ENCODE measurements at regions not wholly inside any gene's neighbourhood (a gene's known extent, or its start where the extent isn't known, plus 50 kb on each side); places are given as distances from the start of the nearest gene placed in this dataset.

DNA sequence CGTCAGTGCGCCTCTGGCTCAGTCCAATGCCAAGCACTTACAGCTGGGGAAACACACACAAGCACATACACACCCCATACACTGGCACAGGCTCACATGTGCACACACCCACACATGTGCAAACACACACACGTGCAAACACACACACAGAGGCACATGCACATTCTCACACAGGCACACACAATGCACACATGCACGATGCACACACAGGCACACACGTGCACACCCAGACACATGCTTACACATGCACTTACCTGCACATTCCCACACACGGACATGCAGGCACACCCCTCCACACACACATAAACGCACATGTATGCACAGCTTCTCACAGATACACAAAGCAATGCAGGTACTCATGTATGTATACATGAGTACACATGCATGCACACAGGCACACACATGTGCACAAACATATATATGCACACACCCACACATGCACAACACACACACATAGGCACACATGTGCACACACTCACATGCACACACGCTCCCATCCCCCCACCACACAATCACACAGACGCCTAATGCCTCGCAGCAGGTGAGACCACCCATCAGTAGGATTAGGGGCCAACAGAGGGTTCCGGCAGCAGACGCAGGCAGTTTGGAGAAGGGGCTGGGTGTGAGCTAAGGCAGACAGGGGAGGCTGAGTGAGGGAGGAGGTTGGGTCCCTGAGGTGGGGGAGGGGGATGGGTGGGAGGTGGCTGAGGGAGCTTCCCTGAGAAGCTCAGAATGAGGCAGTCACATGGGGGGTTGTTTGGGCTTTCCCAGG, 71.2 kb upstream of the SLCO4A1 start:
- Histone ChIP-seq H3K36me3 (ENCODE audit: control insufficient read depth, insufficient read depth, low read length) (no peaks in the 10 kb centered on the region), H3K4me3 (ENCODE audit: low read length) (no peak overlapping the region), H3K27me3 (ENCODE audit: control insufficient read depth, insufficient read depth, low read length) (no peaks in the 10 kb centered on the region), H3K4me1 (ENCODE audit: control insufficient read depth, insufficient read depth, low read length) (no peaks in the 10 kb centered on the region), H3K9ac (ENCODE audit: low read length) (no peak overlapping the region), H3K27ac (ENCODE audit: low read depth, low read length) (no peak overlapping the region)

DNA sequence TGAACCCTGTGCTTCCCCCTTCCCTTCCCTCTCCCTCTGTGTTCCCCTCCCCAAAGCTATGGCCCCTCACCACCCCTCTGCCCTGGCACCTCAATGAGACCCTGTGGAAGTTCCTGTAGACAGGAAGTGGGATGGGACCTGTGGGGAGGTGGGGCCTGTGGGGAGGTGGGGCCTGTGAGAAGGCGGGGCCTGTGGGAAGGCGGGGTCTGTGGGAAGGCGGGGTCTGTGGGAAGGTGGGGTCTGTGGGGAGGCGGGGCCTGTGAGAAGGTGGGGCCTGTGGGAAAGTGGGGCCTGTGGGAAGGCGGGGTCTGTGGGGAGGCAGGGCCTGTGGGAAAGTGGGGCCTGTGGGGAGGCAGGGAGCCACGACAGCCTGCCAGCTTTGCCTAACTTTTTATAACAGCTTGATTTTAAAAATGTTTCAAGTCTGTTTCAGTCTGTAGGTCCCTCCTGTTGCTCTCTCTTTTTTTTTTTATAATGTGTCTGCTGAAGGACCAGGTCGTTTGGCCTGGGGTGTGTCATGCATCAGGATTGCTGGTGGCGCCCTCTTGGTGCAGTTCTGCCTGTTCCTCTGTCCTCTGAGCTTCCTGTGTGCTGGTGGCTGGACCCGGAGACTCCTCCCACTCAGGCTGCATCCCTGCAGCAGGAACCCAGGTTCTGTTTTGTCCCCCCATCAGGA, 70.5 kb upstream of the SLCO4A1 start:
- no peaks in the 10 kb centered on the region for H3K4me1 ChIP-seq (ENCODE audit: control insufficient read depth, insufficient read depth, low read length)

GRCh38 chr20:62572980-62573379, 69.3 kb upstream of the SLCO4A1 start:
- no peak overlapping the region for H3K27ac ChIP-seq (ENCODE audit: low read depth, low read length)
- no peaks in the 10 kb centered on the region for H3K36me3 ChIP-seq (ENCODE audit: control insufficient read depth, insufficient read depth, low read length)
- H3K4me1 ChIP-seq (ENCODE audit: control insufficient read depth, insufficient read depth, low read length), result no peaks in the 10 kb centered on the region
- H3K27me3 ChIP-seq (ENCODE audit: control insufficient read depth, insufficient read depth, low read length), result no peaks in the 10 kb centered on the region
- H3K4me3 ChIP-seq (ENCODE audit: low read length), result no peak overlapping the region
- H3K9ac ChIP-seq (ENCODE audit: low read length), result no peak overlapping the region

More for the DNA sequence above, 70.5 kb upstream of the SLCO4A1 start:
- H3K27ac ChIP-seq (ENCODE audit: low read depth, low read length), result no peak overlapping the region
- H3K36me3 ChIP-seq (ENCODE audit: control insufficient read depth, insufficient read depth, low read length), result no peaks in the 10 kb centered on the region
- H3K4me3 ChIP-seq (ENCODE audit: low read length), result no peak overlapping the region
- H3K9ac ChIP-seq (ENCODE audit: low read length), result no peak overlapping the region
- H3K27me3 ChIP-seq (ENCODE audit: control insufficient read depth, insufficient read depth, low read length), result no peaks in the 10 kb centered on the region

- H3K4me3 ChIP-seq (ENCODE audit: low read length), result no peak overlapping the region
- no peak overlapping the region for H3K27ac ChIP-seq (ENCODE audit: low read depth, low read length)
- H3K4me1 ChIP-seq (ENCODE audit: control insufficient read depth, insufficient read depth, low read length), result no peaks in the 10 kb centered on the region
- H3K36me3 ChIP-seq (ENCODE audit: control insufficient read depth, insufficient read depth, low read length), result no peaks in the 10 kb centered on the region
- no peak overlapping the region for H3K9ac ChIP-seq (ENCODE audit: low read length)
- H3K27me3 ChIP-seq (ENCODE audit: control insufficient read depth, insufficient read depth, low read length), result no peaks in the 10 kb centered on the region
These were observed 68.5 kb upstream of the SLCO4A1 start for GRCh38 chr20:62573817-62574216.

GRCh38 chr20:62574230-62574993, 67.9 kb upstream of the SLCO4A1 start:
- Histone ChIP-seq H3K4me3 (ENCODE audit: low read length) (no peak overlapping the region), H3K9ac (ENCODE audit: low read length) (no peak overlapping the region), H3K4me1 (ENCODE audit: control insufficient read depth, insufficient read depth, low read length) (no peaks in the 10 kb centered on the region), H3K27ac (ENCODE audit: low read depth, low read length) (no peak overlapping the region), H3K27me3 (ENCODE audit: control insufficient read depth, insufficient read depth, low read length) (no peaks in the 10 kb centered on the region), H3K36me3 (ENCODE audit: control insufficient read depth, insufficient read depth, low read length) (no peaks in the 10 kb centered on the region)

DNA sequence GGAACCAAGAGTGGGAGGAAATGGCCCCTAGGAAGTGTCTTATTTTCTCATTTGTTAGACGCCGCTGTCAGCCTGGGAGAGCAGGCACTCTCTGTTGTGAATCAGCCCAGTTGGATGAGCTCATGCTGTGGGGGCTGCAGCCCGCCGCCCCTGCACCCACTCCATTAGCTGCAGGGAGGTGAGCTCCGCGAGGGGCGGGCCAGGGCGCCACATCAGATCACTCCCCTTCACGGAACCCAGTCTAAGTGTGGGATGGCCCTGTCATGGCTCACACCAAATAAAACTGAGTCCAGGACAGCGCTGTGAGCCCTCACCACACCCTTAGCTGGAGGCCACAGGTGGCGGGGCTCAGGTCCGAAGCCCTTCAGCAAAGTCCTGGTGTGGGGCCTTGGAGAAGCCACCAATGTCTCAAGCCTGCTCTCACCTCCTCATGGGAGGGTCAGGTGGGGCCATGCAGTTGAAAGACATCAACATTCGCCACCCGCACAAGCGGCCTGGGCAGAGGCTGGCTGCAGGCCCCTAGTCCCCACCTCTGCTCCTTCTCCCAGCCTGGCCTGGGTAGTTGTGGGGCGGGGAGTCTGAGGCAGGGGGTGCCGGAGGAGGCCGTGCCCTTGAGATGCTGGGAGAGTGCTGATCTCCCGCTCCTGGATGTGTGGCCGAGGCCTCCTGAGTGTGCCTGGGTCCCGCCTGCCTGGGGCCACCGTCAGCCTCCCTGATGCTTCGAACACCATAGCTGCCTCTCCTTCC, 66.2 kb upstream of the SLCO4A1 start:
- Histone ChIP-seq H3K27ac (ENCODE audit: low read depth, low read length) (no peak overlapping the region), H3K36me3 (ENCODE audit: control insufficient read depth, insufficient read depth, low read length) (no peaks in the 10 kb centered on the region), H3K9ac (ENCODE audit: low read length) (no peak overlapping the region), H3K4me1 (ENCODE audit: control insufficient read depth, insufficient read depth, low read length) (no peaks in the 10 kb centered on the region), H3K27me3 (ENCODE audit: control insufficient read depth, insufficient read depth, low read length) (peaks cover 9% of the 10 kb centered on the region), H3K4me3 (ENCODE audit: low read length) (no peak overlapping the region)

- H3K27ac ChIP-seq (ENCODE audit: low read depth, low read length), result no peak overlapping the region
- peaks cover 9% of the 10 kb centered on the region for H3K27me3 ChIP-seq (ENCODE audit: control insufficient read depth, insufficient read depth, low read length)
- no peak overlapping the region for H3K9ac ChIP-seq (ENCODE audit: low read length)
- H3K4me3 ChIP-seq (ENCODE audit: low read length), result no peak overlapping the region
- H3K4me1 ChIP-seq (ENCODE audit: control insufficient read depth, insufficient read depth, low read length), result no peaks in the 10 kb centered on the region
- H3K36me3 ChIP-seq (ENCODE audit: control insufficient read depth, insufficient read depth, low read length), result no peaks in the 10 kb centered on the region
These were observed 65.4 kb upstream of the SLCO4A1 start for GRCh38 chr20:62576815-62577489.

- H3K4me3 ChIP-seq (ENCODE audit: low read length), result no peak overlapping the region
- H3K4me1 ChIP-seq (ENCODE audit: control insufficient read depth, insufficient read depth, low read length), result no peaks in the 10 kb centered on the region
- no peak overlapping the region for H3K9ac ChIP-seq (ENCODE audit: low read length)
- no peak overlapping the region for H3K27ac ChIP-seq (ENCODE audit: low read depth, low read length)
- H3K36me3 ChIP-seq (ENCODE audit: control insufficient read depth, insufficient read depth, low read length), result no peaks in the 10 kb centered on the region
- H3K27me3 ChIP-seq (ENCODE audit: control insufficient read depth, insufficient read depth, low read length), result peaks cover 9% of the 10 kb centered on the region
These were observed 64.8 kb upstream of the SLCO4A1 start for GRCh38 chr20:62577490-62577836.

- Histone ChIP-seq H3K27me3 (ENCODE audit: control insufficient read depth, insufficient read depth, low read length) (peaks cover 9% of the 10 kb centered on the region), H3K4me3 (ENCODE audit: low read length) (no peak overlapping the region), H3K36me3 (ENCODE audit: control insufficient read depth, insufficient read depth, low read length) (no peaks in the 10 kb centered on the region), H3K9ac (ENCODE audit: low read length) (no peak overlapping the region), H3K27ac (ENCODE audit: low read depth, low read length) (no peak overlapping the region), H3K4me1 (ENCODE audit: control insufficient read depth, insufficient read depth, low read length) (peaks cover 4% of the 10 kb centered on the region)
These were observed 63.9 kb upstream of the SLCO4A1 start for GRCh38 chr20:62578294-62578897.

DNA sequence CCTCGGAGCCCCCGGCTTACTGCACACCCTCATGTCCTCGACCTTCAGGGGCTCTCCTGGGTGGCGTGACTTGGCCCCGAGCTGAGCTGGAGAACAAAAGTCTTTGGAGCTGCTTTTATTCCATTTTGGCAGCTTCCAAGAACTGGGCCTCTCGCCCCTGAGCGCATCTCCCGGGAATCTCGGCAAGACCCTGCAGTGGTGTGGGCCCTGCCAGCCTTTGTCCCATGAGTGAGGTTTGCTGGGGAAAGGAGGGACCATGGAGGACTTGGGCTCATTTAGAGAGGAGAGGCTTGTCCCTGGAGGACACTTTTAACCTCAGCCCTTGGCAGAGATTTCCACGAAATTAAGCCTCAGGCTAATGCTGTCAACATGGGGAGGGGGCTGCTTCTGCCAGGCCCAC, 62.3 kb upstream of the SLCO4A1 start:
- Histone ChIP-seq H3K4me1 (ENCODE audit: control insufficient read depth, insufficient read depth, low read length) (peaks cover 4% of the 10 kb centered on the region), H3K4me3 (ENCODE audit: low read length) (no peak overlapping the region), H3K27ac (ENCODE audit: low read depth, low read length) (no peak overlapping the region), H3K9ac (ENCODE audit: low read length) (no peak overlapping the region), H3K27me3 (ENCODE audit: control insufficient read depth, insufficient read depth, low read length) (peaks cover 11% of the 10 kb centered on the region), H3K36me3 (ENCODE audit: control insufficient read depth, insufficient read depth, low read length) (no peaks in the 10 kb centered on the region)

DNA sequence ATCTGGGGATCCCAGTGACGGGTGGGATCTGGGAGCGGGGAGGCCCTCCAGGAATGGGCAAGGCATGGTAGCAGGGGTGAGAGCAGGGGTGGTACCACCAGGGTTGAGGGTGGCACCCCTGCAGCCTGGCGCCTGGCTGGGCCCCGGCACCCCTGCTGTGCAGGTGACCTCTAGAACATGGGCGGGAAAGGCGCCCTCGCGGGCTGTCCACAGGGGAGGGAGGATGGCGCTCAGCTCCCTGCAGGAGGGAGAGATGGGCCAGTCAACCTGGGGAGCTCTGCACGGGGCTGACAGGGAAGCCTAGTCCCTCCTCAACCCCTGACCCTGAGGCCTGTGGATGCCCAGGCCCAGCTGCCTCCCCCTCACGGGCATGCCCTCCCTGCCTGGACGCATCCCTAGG, 61.6 kb upstream of the SLCO4A1 start:
- Histone ChIP-seq H3K27me3 (ENCODE audit: control insufficient read depth, insufficient read depth, low read length) (peaks cover 11% of the 10 kb centered on the region), H3K4me3 (ENCODE audit: low read length) (no peak overlapping the region), H3K27ac (ENCODE audit: low read depth, low read length) (no peak overlapping the region), H3K4me1 (ENCODE audit: control insufficient read depth, insufficient read depth, low read length) (peaks cover 4% of the 10 kb centered on the region), H3K9ac (ENCODE audit: low read length) (no peak overlapping the region), H3K36me3 (ENCODE audit: control insufficient read depth, insufficient read depth, low read length) (no peaks in the 10 kb centered on the region)

Data from rectal smooth muscle tissue (tissue), 1 donor.